Stimulated activated CD4-positive, alpha-beta T cell treated with anti-CD3 and anti-CD28 coated beads, TNF-alpha, amount 100 ng/mL, for 24 hours (primary cell): ENCODE measurements at regions not wholly inside any gene's neighbourhood (a gene's known extent, or its start where the extent isn't known, plus 50 kb on each side); places are given as distances from the start of the nearest gene placed in this dataset.

Source experiments
- DNase-seq, 3 experiments: peaks; one replicate each; pipeline ENCODE4 v3.0.0-alpha.2; 2020; ENCODE audit warnings: low read depth in 3 of 3

- DNase-seq = no peak
Measured at GRCh38 chr9:126125577-126125976, 201.1 kb upstream of the MVB12B start.

GRCh38 chr9:126125992-126126409 is 200.6 kb upstream of the MVB12B start:
- DNase-seq = no peak

GRCh38 chr9:126126807-126127206 is 199.8 kb upstream of the MVB12B start:
- no peak for DNase-seq

GRCh38 chr9:126127591-126127990 is 199.0 kb upstream of the MVB12B start:
- DNase-seq = no peak

- DNase-seq = no peak
Measured at GRCh38 chr9:126128494-126129142, 198.0 kb upstream of the MVB12B start.

GRCh38 chr9:126131066-126132010 is 195.3 kb upstream of the MVB12B start:
- no peak for DNase-seq

- DNase-seq = no peak
Measured at GRCh38 chr9:126132746-126133145, 193.9 kb upstream of the MVB12B start.

GRCh38 chr9:126144196-126144595 is 182.4 kb upstream of the MVB12B start:
- DNase-seq = no peak

GRCh38 chr9:126144603-126145456 is 181.8 kb upstream of the MVB12B start:
- DNase-seq = no peak

- no peak for DNase-seq
Measured at GRCh38 chr9:126145887-126146253, 180.8 kb upstream of the MVB12B start.

GRCh38 chr9:126146254-126147145 is 180.1 kb upstream of the MVB12B start:
- DNase-seq = peak in 1 of 3 experiments; percentile 9

GRCh38 chr9:126147186-126147935 is 179.3 kb upstream of the MVB12B start:
- no peak for DNase-seq

- DNase-seq = no peak
Measured at GRCh38 chr9:126147936-126148870, 178.4 kb upstream of the MVB12B start.

- DNase-seq = no peak
Measured at GRCh38 chr9:126148994-126149393, 177.6 kb upstream of the MVB12B start.

- DNase-seq = no peak
Measured at GRCh38 chr9:126149661-126150060, 177.0 kb upstream of the MVB12B start.

GRCh38 chr9:126150411-126151030 is 176.1 kb upstream of the MVB12B start:
- no peak for DNase-seq

GRCh38 chr9:126151031-126151685 is 175.5 kb upstream of the MVB12B start:
- DNase-seq = no peak

GRCh38 chr9:126151686-126152134 is 174.9 kb upstream of the MVB12B start:
- no peak for DNase-seq
